ENCODE measurements at regions not wholly inside any gene's neighbourhood (a gene's known extent, or its start where the extent isn't known, plus 50 kb on each side); places are given as distances from the start of the nearest gene placed in this dataset.

- DNase-seq (ENCODE audit: low spot score): no peak
These were observed 149.8 kb upstream of the AKIRIN2 start for GRCh38 chr6:87851674-87852299.

- DNase-seq (ENCODE audit: low spot score): no peak
These were observed 146.6 kb upstream of the AKIRIN2 start for GRCh38 chr6:87848616-87849015.

GRCh38 chr6:87847830-87848210, 145.8 kb upstream of the AKIRIN2 start:
- DNase-seq (ENCODE audit: low spot score): no peak

- DNase-seq (ENCODE audit: low spot score): no peak
These were observed 145.2 kb upstream of the AKIRIN2 start for GRCh38 chr6:87847135-87847829.

- no peak for DNase-seq (ENCODE audit: low spot score)
These were observed 144.4 kb upstream of the AKIRIN2 start for GRCh38 chr6:87846434-87846833.

- DNase-seq (ENCODE audit: low spot score): no peak
These were observed 138.3 kb upstream of the AKIRIN2 start for GRCh38 chr6:87840324-87840723.

GRCh38 chr6:87837876-87838275, 135.8 kb upstream of the AKIRIN2 start:
- DNase-seq (ENCODE audit: low spot score): no peak

- DNase-seq (ENCODE audit: low spot score): no peak
These were observed 135.4 kb upstream of the AKIRIN2 start for GRCh38 chr6:87837444-87837843.

- DNase-seq (ENCODE audit: low spot score): peak; percentile 17
These were observed 130.2 kb upstream of the AKIRIN2 start for GRCh38 chr6:87832025-87832825.

- DNase-seq (ENCODE audit: low spot score): no peak
These were observed 128.9 kb upstream of the AKIRIN2 start for GRCh38 chr6:87830907-87831306.

GRCh38 chr6:87829622-87830121, 127.6 kb upstream of the AKIRIN2 start:
- DNase-seq (ENCODE audit: low spot score): no peak

GRCh38 chr6:87828044-87828443, 126.0 kb upstream of the AKIRIN2 start:
- no peak for DNase-seq (ENCODE audit: low spot score)

- no peak for DNase-seq (ENCODE audit: low spot score)
These were observed 125.3 kb upstream of the AKIRIN2 start for GRCh38 chr6:87827346-87827745.

- no peak for DNase-seq (ENCODE audit: low spot score)
These were observed 124.4 kb upstream of the AKIRIN2 start for GRCh38 chr6:87826424-87826823.

- no peak for DNase-seq (ENCODE audit: low spot score)
These were observed 123.8 kb upstream of the AKIRIN2 start for GRCh38 chr6:87825821-87826221.

- DNase-seq (ENCODE audit: low spot score): no peak
These were observed 123.0 kb upstream of the AKIRIN2 start for GRCh38 chr6:87824958-87825491.

GRCh38 chr6:87822011-87822410, 120.0 kb upstream of the AKIRIN2 start:
- DNase-seq (ENCODE audit: low spot score): no peak

- no peak for DNase-seq (ENCODE audit: low spot score)
These were observed 118.4 kb upstream of the AKIRIN2 start for GRCh38 chr6:87820343-87820984.

- no peak for DNase-seq (ENCODE audit: low spot score)
These were observed 115.2 kb upstream of the AKIRIN2 start for GRCh38 chr6:87817183-87817582.

GRCh38 chr6:87815449-87815848, 113.4 kb upstream of the AKIRIN2 start:
- DNase-seq (ENCODE audit: low spot score): no peak

GRCh38 chr6:87808005-87808757, 106.1 kb upstream of the AKIRIN2 start:
- DNase-seq (ENCODE audit: low spot score): peak; percentile 41

Data from A172 (cell line).